Uterus (tissue), 2 donors: ENCODE measurements at regions not wholly inside any gene's neighbourhood (a gene's known extent, or its start where the extent isn't known, plus 50 kb on each side); places are given as distances from the start of the nearest gene placed in this dataset.

Source experiments
- POLR2A ChIP-seq, 2 donors: fragments of 450-650 bp; IDR thresholded peaks; one replicate each; pipeline ENCODE4 v1.6.1; 2016; ENCODE audit warnings: antibody characterized with exemption in 2 of 2, mild to moderate bottlenecking in 1 of 2, moderate library complexity in 1 of 2
- TF ChIP-seq, protein P1 (sequence below), 4 experiments: fragments of 200-600 bp in 2 of 4; fragments of 450-650 bp in 2 of 4; sonication (generic) in 2 of 4; IDR thresholded peaks; one replicate each; pipeline ENCODE4 v1.5.1; 2016 to 2019; ENCODE audit warnings: antibody characterized with exemption in 4 of 4, mild to moderate bottlenecking in 2 of 4, moderate library complexity in 1 of 4

DNA sequence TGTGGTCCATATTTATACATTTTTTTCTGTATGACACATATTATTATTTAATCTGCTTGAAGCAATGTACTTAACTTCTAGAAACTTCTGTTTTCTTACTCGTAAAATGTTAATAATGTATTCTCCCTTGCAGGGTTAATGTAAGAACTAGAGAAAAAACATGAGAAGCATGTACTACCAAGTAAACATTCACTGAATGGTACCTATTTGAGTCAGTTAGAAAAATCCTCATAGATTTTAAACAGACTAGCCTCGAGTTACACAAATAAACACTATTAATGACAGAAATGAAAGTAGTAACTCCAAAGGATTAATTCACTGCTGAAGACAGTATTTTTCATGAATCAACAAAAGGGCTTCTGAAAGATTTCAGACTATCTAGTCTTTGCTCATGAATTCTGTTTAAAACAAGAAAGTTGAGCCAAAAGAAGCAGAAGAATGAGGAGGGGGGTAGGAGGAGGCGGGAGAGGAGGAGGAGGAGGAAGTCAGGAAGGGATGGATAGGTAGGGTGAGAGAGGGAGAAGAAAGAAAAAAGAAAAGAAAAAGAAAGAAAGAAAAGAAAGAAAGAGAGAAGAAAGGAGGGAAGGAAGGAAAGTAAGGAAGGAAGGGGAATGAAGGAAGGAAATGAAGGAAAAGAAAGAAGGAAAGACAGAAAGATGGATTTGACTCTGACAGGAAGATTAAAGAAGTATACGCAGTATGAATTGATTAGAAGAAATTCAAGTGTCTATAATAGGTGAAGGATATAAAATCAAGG lies 68.2 kb upstream of the CCDC91 start:
- TF ChIP-seq, protein P1, sequence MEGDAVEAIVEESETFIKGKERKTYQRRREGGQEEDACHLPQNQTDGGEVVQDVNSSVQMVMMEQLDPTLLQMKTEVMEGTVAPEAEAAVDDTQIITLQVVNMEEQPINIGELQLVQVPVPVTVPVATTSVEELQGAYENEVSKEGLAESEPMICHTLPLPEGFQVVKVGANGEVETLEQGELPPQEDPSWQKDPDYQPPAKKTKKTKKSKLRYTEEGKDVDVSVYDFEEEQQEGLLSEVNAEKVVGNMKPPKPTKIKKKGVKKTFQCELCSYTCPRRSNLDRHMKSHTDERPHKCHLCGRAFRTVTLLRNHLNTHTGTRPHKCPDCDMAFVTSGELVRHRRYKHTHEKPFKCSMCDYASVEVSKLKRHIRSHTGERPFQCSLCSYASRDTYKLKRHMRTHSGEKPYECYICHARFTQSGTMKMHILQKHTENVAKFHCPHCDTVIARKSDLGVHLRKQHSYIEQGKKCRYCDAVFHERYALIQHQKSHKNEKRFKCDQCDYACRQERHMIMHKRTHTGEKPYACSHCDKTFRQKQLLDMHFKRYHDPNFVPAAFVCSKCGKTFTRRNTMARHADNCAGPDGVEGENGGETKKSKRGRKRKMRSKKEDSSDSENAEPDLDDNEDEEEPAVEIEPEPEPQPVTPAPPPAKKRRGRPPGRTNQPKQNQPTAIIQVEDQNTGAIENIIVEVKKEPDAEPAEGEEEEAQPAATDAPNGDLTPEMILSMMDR (IDR thresholded peaks at IDR 0.05): no peak
- no peak for TF ChIP-seq POLR2A (IDR thresholded peaks at IDR 0.05)
